BJ (cell line): ENCODE measurements at regions not wholly inside any gene's neighbourhood (a gene's known extent, or its start where the extent isn't known, plus 50 kb on each side); places are given as distances from the start of the nearest gene placed in this dataset.

Source experiments
- CTCF ChIA-PET: fragments of 350-600 bp; formaldehyde crosslinking; extraction: SDS; loops from one replicate; lab custom pipeline; 2021; ENCODE audit warnings: antibody characterized with exemption, inconsistent platforms; lab: Yijun Ruan, JAX
- POLR2A ChIA-PET: fragments of 300-600 bp; sonication (Branson Sonifier 250); formaldehyde crosslinking; extraction: SDS; loops from one replicate; lab custom pipeline; 2021; ENCODE audit warnings: antibody characterized with exemption; lab: Charles Lee
- DNase-seq: peaks from one replicate; pipeline ENCODE4 v3.0.0-alpha.2; 2011; ENCODE audit warnings: low read depth
- H3K27me3 ChIP-seq: 2 replicates; pipeline ENCODE4 v1.6.0; 2011; ENCODE audit warnings: low read length; ENCODE audit not compliant: control insufficient read depth, insufficient read depth
- H3K36me3 ChIP-seq: 2 replicates; pipeline ENCODE4 v1.5.1; 2011; ENCODE audit warnings: low read length; ENCODE audit not compliant: control insufficient read depth, insufficient read depth
- H3K4me3 ChIP-seq: 2 replicates; pipeline ENCODE4 v1.5.1; 2011; ENCODE audit warnings: low read depth, mild to moderate bottlenecking, control low read depth, low read length
- TF ChIP-seq, protein P1 (sequence below): IDR thresholded peaks from 2 replicates; pipeline ENCODE4 v1.5.1; 2011; ENCODE audit warnings: low read depth, mild to moderate bottlenecking, control low read depth, inconsistent platforms, low read length, moderate library complexity; ENCODE audit not compliant: insufficient read depth

DNA sequence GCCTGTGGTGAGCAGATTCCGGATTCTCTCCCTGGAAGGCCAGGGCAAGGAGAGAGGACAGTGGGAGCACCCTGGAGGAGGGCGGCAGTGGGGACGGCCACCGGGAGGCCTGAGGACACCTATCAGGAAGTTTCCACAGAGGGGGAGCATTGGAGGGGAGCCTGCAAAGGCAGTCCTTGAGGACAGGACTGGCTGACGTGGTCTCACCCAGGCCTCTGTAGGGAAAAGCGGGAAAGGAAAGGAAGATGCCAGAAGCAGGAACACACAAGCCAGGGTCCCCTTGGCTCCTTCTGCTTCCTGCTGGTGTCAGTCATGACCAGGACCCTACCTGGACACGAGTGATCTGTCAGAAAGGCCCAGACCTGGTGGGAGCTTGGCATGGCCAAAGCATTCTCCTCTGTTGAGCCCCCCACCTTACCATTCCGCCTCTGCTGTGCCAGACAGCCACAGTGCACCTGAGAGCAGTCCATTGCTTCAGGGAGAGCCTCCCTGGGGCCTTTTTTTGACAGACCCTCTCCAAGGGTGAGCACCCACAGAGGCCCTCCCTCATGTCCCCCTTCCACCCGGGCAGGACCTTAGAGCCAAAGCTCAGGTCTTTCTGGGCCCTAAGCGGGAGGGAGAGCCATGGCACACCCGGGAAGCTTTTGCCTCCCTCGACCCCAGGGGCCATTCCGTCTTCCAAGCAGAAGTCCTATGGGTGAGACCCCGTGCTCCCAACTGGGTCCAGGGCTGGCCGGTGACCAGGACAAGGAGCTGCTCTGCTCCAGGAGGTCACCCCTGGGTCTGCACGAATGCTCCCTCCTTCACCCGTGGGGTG lies 333.1 kb downstream of the DYSF start:
- no peak overlapping the region for H3K4me3 ChIP-seq
- no peaks in the 10 kb centered on the region for H3K36me3 ChIP-seq
- TF ChIP-seq, protein P1, sequence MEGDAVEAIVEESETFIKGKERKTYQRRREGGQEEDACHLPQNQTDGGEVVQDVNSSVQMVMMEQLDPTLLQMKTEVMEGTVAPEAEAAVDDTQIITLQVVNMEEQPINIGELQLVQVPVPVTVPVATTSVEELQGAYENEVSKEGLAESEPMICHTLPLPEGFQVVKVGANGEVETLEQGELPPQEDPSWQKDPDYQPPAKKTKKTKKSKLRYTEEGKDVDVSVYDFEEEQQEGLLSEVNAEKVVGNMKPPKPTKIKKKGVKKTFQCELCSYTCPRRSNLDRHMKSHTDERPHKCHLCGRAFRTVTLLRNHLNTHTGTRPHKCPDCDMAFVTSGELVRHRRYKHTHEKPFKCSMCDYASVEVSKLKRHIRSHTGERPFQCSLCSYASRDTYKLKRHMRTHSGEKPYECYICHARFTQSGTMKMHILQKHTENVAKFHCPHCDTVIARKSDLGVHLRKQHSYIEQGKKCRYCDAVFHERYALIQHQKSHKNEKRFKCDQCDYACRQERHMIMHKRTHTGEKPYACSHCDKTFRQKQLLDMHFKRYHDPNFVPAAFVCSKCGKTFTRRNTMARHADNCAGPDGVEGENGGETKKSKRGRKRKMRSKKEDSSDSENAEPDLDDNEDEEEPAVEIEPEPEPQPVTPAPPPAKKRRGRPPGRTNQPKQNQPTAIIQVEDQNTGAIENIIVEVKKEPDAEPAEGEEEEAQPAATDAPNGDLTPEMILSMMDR: no peak
- ChIA-PET POLR2A (no interaction called here), CTCF (interaction anchor here (0.8 to 3.3 kb wide), 6 partner anchors 12 to 767 kb away, joined by 3 to 14 read pairs (median 4); partner anchors contain the start of gene CYP26B1)
- H3K27me3 ChIP-seq: peaks cover 1% of the 10 kb centered on the region
- DNase-seq: no peak

DNA sequence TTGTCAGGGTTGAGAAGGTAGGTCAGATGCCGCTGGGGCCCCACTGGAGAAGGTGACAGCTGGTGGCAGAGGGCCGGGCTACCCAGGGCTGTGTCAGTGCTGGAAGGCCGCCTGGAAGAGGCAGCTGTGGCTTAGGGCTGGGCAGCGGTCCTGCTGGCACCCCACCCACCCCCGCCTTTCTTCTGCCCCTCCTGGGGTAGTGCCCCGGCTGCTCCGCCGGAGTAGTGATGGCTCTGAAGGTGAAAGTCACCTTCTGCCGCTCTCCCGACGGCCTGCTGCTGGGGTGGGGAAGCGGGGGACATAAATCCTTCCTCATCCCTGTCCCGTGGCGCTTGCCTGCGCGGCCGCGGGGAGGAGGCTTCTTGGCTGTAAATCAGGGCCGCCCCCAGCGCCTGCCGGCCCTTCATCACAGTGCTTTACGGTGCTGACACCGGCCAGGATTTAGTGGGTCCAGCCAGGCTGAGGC lies 332.2 kb downstream of the DYSF start:
- no peak for DNase-seq
- TF ChIP-seq, protein P1: no peak
- Histone ChIP-seq H3K4me3 (no peak overlapping the region), H3K27me3 (0 out of 2 replicates have a peak, but pooled peaks cover 1% of the 10 kb centered on the region), H3K36me3 (no peaks in the 10 kb centered on the region)
- CTCF ChIA-PET: interaction anchor here (1.0 to 1.5 kb wide), 2 partner anchors 13 to 34 kb away, joined by 3 to 5 read pairs; no protein-coding TSS in a partner anchor
- POLR2A ChIA-PET: no interaction called here

DNA sequence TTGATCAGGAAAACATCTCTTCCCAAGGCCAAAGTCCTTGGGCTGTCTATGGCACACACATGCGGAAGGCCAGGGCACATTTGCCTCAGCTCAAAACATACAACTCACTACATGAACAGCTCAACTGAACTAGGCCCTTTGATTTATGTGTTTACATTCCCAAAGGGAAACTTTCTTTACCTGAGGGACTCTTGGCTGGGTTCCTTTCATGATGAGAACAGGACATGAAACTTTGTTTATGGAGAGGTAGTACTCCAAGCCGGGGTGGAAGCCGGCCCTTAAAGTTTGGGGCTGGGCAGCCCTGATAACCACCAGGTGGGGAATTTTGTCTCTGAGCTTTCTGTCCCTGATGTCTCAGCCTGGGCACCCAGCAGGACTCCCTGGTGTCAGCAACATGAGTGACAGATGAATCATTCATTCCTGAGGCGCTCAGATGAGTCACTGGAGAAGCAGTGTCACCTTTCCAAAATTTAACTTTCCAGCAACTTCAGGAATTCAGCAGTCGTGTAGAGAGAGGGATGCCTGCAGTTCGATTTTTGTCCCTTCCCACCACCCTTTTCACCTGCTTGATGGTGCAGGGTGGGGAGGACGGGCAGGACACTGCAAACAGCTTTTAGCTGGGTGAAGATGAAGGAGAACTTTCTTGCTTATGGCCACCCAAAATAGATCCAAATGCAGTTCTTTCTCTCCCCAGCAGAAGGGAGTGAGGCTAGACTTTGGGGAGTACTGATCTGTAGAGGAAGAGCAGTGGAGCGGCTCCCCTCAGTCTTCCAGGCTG lies 331.6 kb downstream of the DYSF start:
- ChIA-PET CTCF (interaction anchor here (0.6 to 1.5 kb wide), 5 partner anchors 10 to 176 kb away, joined by 3 to 5 read pairs (median 3); no protein-coding TSS in a partner anchor), POLR2A (no interaction called here)
- Histone ChIP-seq H3K36me3 (no peaks in the 10 kb centered on the region), H3K27me3 (peaks cover 2% of the 10 kb centered on the region; the same call in 1 of the 2 replicates), H3K4me3 (no peak overlapping the region)
- TF ChIP-seq, protein P1: no peak
- no peak for DNase-seq

GRCh38 chr2:71783815-71784214 lies 330.5 kb downstream of the DYSF start:
- TF ChIP-seq, protein P1: no peak
- no peak for DNase-seq
- Histone ChIP-seq H3K4me3 (no peak overlapping the region), H3K27me3 (peaks cover 2% of the 10 kb centered on the region; the same call in 1 of the 2 replicates), H3K36me3 (no peaks in the 10 kb centered on the region)
- CTCF ChIA-PET: interaction anchor here (0.6 to 1.5 kb wide), 4 partner anchors 11 to 367 kb away, joined by 3 to 5 read pairs (median 3); no protein-coding TSS in a partner anchor
- POLR2A ChIA-PET: no interaction called here
